NCI-H748 (cell line): ENCODE measurements at regions not wholly inside any gene's neighbourhood (a gene's known extent, or its start where the extent isn't known, plus 50 kb on each side); places are given as distances from the start of the nearest gene placed in this dataset.

Experiments
- DNase-seq: peaks from one replicate; lab custom pipeline; 2025; ENCODE audit not compliant: unreplicated experiment; lab: John Stamatoyannopoulos, UW

- DNase-seq = no peak
These were observed 651.7 kb upstream of the CCDC54 start for GRCh38 chr3:106725566-106725965.

GRCh38 chr3:106728315-106729098 is 648.7 kb upstream of the CCDC54 start:
- DNase-seq = no peak

GRCh38 chr3:106729481-106729880 is 647.8 kb upstream of the CCDC54 start:
- no peak for DNase-seq

GRCh38 chr3:106731230-106731629 is 646.0 kb upstream of the CCDC54 start:
- no peak for DNase-seq

GRCh38 chr3:106734712-106735111 is 642.5 kb upstream of the CCDC54 start:
- DNase-seq = no peak

GRCh38 chr3:106737265-106737664 is 640.0 kb upstream of the CCDC54 start:
- no peak for DNase-seq

- no peak for DNase-seq
These were observed 637.1 kb upstream of the CCDC54 start for GRCh38 chr3:106740116-106740515.

GRCh38 chr3:106745344-106746168 is 631.7 kb upstream of the CCDC54 start:
- DNase-seq = no peak

GRCh38 chr3:106746286-106746685 is 631.0 kb upstream of the CCDC54 start:
- no peak for DNase-seq

GRCh38 chr3:106748472-106749262 is 628.6 kb upstream of the CCDC54 start:
- no peak for DNase-seq

GRCh38 chr3:106750092-106750491 is 627.1 kb upstream of the CCDC54 start:
- DNase-seq = no peak

- DNase-seq = no peak
These were observed 621.9 kb upstream of the CCDC54 start for GRCh38 chr3:106755336-106755735.

GRCh38 chr3:106756901-106757300 is 620.3 kb upstream of the CCDC54 start:
- no peak for DNase-seq

GRCh38 chr3:106758459-106758858 is 618.8 kb upstream of the CCDC54 start:
- no peak for DNase-seq

GRCh38 chr3:106759731-106760130 is 617.5 kb upstream of the CCDC54 start:
- DNase-seq = no peak

GRCh38 chr3:106765342-106765741 is 611.9 kb upstream of the CCDC54 start:
- DNase-seq = no peak

GRCh38 chr3:106768941-106769480 is 608.2 kb upstream of the CCDC54 start:
- DNase-seq = no peak

- no peak for DNase-seq
These were observed 603.4 kb upstream of the CCDC54 start for GRCh38 chr3:106773795-106774194.

GRCh38 chr3:106783231-106783630 is 594.0 kb upstream of the CCDC54 start:
- DNase-seq = no peak

GRCh38 chr3:106789276-106789675 is 588.0 kb upstream of the CCDC54 start:
- DNase-seq = no peak

GRCh38 chr3:106792716-106793115 is 584.5 kb upstream of the CCDC54 start:
- no peak for DNase-seq
